ENCODE measurements at regions not wholly inside any gene's neighbourhood (a gene's known extent, or its start where the extent isn't known, plus 50 kb on each side); places are given as distances from the start of the nearest gene placed in this dataset.
"Not testable (repeated sequence)": the region's sequence is repeated elsewhere in the genome, so short reads cannot be mapped to it uniquely, and the experiment has no call there.

- DNase-seq = no peak
Observed at GRCh38 chr17:20771104-20771503, 191.6 kb downstream of the CDRT15L2 start.

- no peak for DNase-seq
Observed at GRCh38 chr17:20774472-20775135, 195.1 kb downstream of the CDRT15L2 start.

GRCh38 chr17:20775331-20775730 lies 195.8 kb downstream of the CDRT15L2 start:
- no peak for DNase-seq

GRCh38 chr17:20779521-20779920 lies 200.0 kb downstream of the CDRT15L2 start:
- no peak for DNase-seq

DNA sequence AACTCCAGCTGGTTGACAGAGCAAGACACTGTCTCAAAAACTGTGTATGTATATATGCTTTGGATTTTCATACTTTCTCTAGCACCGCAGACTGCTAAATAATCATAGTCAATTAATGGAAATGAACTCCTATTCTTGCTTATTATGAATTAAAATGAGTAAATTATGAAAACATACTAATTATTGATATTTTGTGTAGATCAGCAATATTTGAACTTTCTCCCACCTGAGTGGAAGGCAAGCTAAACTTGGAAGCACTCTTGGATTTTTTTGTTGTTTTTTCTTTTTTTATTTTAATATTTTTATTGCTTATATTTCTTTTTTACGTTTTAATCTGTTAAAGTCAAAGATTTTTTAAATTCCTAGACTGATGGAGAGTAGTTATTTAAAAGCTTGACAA lies 201.7 kb downstream of the CDRT15L2 start:
- DNase-seq = no peak

- not testable (repeated sequence) for DNase-seq
Observed at GRCh38 chr17:20781869-20782268, 202.3 kb downstream of the CDRT15L2 start.

- DNase-seq = no peak
Observed at GRCh38 chr17:20783091-20783490, 203.6 kb downstream of the CDRT15L2 start.

- DNase-seq = no peak
Observed at GRCh38 chr17:20784100-20784665, 204.7 kb downstream of the CDRT15L2 start.

- DNase-seq = no peak
Observed at GRCh38 chr17:20787281-20787680, 207.8 kb downstream of the CDRT15L2 start.

DNA sequence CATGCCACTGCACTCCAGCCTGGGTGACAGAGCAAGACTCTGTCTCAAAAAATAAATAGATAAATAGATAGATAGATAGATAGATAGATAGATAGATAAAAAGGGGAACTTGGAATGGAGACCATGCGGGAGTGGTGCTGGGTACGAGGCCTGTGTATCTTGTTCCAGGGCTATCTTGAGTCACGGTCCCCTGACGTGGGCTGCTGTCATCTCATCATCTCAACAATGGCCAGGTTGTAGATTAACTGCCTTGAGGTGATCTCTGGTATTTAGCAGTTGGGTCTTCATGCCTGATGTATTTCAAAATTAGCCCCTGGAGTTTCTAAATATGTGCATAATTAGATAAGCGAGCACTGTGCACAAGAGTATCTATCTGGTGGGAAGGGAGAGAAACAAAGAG lies 212.1 kb downstream of the CDRT15L2 start:
- DNase-seq = no peak

GRCh38 chr17:20794532-20794931 lies 215.0 kb downstream of the CDRT15L2 start:
- not testable (repeated sequence) for DNase-seq

- no peak for DNase-seq
Observed at GRCh38 chr17:20797292-20797691, 217.8 kb downstream of the CDRT15L2 start.

DNA sequence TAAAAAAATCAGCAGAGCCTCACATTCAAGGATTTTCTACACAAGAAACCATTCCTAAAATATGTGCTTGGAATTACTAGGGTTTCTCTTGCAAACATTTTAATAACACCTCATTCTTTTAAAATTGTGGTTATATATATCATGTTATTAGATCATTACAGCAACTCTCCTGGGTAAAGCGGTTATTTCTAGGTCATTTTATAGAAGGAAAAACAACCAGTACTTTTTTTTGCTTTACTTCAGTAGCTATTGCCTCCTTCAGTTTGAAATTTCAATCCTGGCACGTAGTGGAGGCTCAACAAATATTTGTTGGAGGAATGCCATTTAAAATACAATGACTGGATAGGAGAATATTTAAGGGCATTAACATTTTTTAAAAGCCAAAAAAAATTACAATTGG lies 220.6 kb downstream of the CDRT15L2 start:
- DNase-seq = no peak

GRCh38 chr17:20805751-20806150 lies 226.2 kb downstream of the CDRT15L2 start:
- DNase-seq = no peak

DNA sequence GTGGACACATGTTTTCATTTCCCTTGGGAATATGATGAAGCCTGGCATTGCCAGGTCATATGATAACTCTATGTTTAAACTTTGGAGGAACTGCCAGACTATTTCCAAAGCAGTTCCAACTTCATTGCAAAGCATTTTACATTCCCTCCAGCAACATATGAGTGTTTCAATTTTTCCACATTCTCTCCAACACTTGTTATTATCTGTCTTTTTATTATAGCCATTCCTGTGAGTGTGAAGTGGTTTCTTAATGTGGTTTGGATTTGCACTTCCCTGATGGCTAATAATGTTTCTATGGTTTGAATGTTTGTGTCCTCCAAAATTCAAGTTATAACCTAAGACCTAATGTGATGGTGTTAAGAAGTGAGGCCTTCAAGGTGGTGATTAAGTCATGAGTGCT lies 228.0 kb downstream of the CDRT15L2 start:
- not testable (repeated sequence) for DNase-seq

GRCh38 chr17:20815410-20815809 lies 227.4 kb downstream of the USP22 start:
- not testable (repeated sequence) for DNase-seq

DNA sequence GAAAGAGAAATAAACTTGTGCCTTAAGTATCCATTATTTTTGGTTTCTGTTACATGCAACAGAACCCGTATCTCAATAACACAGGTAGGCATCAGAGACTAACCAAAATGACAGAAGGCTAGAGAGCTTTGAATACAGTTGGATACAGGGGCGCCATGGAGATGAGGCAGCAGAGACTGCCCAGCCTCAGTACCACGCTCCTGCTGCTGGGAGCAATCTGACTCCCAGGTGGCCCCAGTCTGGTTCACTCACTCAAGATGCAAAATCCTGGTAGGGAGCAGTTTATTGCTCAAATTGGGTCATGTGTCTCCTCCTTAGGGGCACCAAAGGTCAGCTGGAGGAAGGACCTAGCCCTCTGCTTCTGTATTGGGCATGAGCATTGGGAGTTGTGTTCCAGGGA lies 218.9 kb downstream of the USP22 start:
- DNase-seq = no peak

DNA sequence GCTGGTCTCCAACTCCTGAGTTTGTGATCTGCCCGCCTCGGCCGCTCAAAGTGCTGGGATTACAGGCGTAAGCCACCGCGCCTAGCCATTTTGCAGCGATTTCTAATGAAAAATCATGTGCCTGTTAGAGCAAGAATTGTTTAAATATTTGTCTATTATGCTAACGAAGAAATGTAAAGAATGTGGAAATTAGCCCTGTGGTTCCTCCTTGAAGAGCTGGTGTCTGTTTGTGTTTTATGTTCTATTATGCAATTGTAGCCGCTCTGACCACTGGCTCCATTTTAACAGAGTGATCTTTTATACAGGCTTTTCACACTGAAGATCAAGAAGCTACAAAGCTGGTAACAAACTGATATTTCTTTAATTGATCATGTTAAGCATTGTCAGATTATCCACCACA lies 217.3 kb downstream of the USP22 start:
- DNase-seq = no peak

DNA sequence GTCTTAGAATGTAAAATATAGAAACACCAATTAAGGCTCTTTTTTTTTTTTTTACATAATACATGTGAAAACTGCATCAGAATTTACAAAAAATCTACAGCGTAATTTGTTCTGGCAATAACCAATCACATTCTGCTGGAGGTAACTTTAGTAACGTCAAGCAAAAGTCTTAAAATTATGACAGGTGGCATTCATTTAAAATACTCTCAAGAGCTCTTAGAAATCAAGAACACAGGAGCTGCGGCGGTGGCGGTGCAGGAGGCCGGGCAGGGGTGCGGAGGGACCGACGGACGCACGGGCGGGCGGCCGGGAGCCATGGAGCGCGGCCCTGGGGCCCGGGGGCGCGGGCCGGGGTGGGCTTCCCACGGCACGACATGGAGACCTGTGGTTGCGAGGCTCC lies 202.4 kb downstream of the USP22 start:
- DNase-seq = not testable (repeated sequence)

GRCh38 chr17:20840987-20841865 lies 201.6 kb downstream of the USP22 start:
- DNase-seq = not testable (repeated sequence)

DNA sequence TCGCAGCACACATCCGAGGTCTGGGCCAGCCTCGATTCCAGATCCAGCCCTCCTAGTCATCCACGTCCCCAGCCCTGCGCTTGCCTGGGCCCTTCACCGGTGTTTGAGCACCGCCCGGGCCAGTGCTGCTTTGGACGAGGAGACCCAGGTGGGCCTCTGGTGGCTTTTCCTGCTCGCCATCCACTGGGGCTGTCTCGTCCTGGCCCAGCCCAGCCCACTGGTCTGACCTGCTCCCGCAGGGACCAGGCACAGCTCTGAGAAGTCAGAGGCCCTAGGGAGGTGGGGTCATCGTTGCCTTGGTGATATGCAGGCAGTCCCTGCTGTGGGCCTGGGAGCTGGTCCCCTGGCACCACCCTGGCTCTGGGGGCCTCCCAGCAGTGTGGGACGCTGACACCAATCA lies 200.8 kb downstream of the USP22 start:
- not testable (repeated sequence) for DNase-seq

GRCh38 chr17:20843261-20843660 lies 199.6 kb downstream of the USP22 start:
- not testable (repeated sequence) for DNase-seq

DNA sequence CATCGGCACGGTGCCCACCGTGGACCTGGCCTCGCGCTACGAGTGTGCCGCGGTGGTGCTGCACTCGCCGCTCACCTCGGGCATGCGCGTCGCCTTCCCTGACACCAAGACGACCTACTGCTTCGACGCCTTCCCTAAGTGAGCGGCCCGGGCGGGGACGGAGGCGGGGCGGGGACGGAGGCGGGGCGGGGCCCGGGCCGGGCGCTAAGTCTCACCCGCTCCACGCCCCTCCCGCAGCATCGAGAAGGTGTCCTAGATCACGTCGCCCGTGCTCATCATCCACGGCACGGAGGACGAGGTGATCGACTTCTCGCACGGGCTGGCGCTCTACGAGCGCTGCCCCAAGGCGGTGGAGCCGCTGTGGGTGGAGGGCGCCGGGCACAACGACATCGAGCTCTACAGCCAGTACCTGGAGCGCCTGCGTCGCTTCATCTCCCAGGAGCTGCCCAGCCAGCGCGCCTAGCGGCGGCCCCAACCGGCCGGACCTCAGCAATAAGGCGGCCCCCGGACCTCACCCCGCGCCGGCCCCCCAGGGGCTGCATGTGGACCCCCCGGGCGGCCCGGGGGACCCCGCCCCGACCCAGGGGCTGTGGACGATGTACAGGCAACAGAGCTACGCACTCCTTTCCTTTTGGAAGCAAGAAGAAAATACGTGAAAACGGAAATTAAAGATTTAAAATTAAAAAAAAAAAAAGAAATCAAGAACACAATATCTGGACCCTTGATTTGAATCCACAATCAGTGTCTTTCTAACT lies 198.8 kb downstream of the USP22 start:
- not testable (repeated sequence) for DNase-seq
